ENCODE measurements at regions not wholly inside any gene's neighbourhood (a gene's known extent, or its start where the extent isn't known, plus 50 kb on each side); places are given as distances from the start of the nearest gene placed in this dataset.

GRCh38 chr4:62191451-62192240 is 991.5 kb downstream of the ADGRL3 start:
- H3K27ac Mint-ChIP-seq, result no peak overlapping the region
- peaks cover 0 to 1% (median 0%) of the 10 kb centered on the region in 3 donors for H3K4me1 Mint-ChIP-seq
- H3K4me3 Mint-ChIP-seq, result no peak overlapping the region
- H3K9me3 Mint-ChIP-seq, result peaks cover 4 to 21% (median 4%) of the 10 kb centered on the region in 3 donors
- H3K27me3 Mint-ChIP-seq, result no peaks in the 10 kb centered on the region
- H3K36me3 Mint-ChIP-seq, result peaks cover 2% of the 10 kb centered on the region

GRCh38 chr4:62170235-62170634 is 970.1 kb downstream of the ADGRL3 start:
- Mint-ChIP-seq H3K4me3 (no peak overlapping the region), H3K4me1 (no peaks in the 10 kb centered on the region), H3K9me3 (peaks cover 2 to 16% (median 4%) of the 10 kb centered on the region in 3 donors), H3K36me3 (no peaks in the 10 kb centered on the region), H3K27me3 (no peaks in the 10 kb centered on the region), H3K27ac (no peak overlapping the region)

GRCh38 chr4:62168681-62169080 is 968.6 kb downstream of the ADGRL3 start:
- H3K27me3 Mint-ChIP-seq, result no peaks in the 10 kb centered on the region
- no peak overlapping the region for H3K4me3 Mint-ChIP-seq
- no peaks in the 10 kb centered on the region for H3K36me3 Mint-ChIP-seq
- no peak overlapping the region for H3K27ac Mint-ChIP-seq
- no peaks in the 10 kb centered on the region for H3K4me1 Mint-ChIP-seq
- peaks cover 2 to 17% (median 4%) of the 10 kb centered on the region in 3 donors for H3K9me3 Mint-ChIP-seq

- Mint-ChIP-seq H3K27me3 (no peaks in the 10 kb centered on the region), H3K36me3 (no peaks in the 10 kb centered on the region), H3K9me3 (peaks cover 2 to 16% (median 8%) of the 10 kb centered on the region in 3 donors), H3K27ac (peak overlapping the region in 1 of 3 donors; percentile 83), H3K4me1 (no peaks in the 10 kb centered on the region), H3K4me3 (no peak overlapping the region)
Observed at GRCh38 chr4:62162606-62163005, 962.5 kb downstream of the ADGRL3 start.

GRCh38 chr4:62161446-62161845 is 961.3 kb downstream of the ADGRL3 start:
- peaks cover 0 to 13% (median 7%) of the 10 kb centered on the region in 3 donors for H3K9me3 Mint-ChIP-seq
- H3K27ac Mint-ChIP-seq, result no peak overlapping the region
- H3K4me3 Mint-ChIP-seq, result no peak overlapping the region
- H3K27me3 Mint-ChIP-seq, result no peaks in the 10 kb centered on the region
- no peaks in the 10 kb centered on the region for H3K4me1 Mint-ChIP-seq
- H3K36me3 Mint-ChIP-seq, result no peaks in the 10 kb centered on the region

- Mint-ChIP-seq H3K4me1 (no peaks in the 10 kb centered on the region), H3K36me3 (no peaks in the 10 kb centered on the region), H3K4me3 (no peak overlapping the region), H3K9me3 (peaks cover 0 to 9% (median 6%) of the 10 kb centered on the region in 3 donors), H3K27me3 (no peaks in the 10 kb centered on the region), H3K27ac (no peak overlapping the region)
Observed at GRCh38 chr4:62159876-62160275, 959.8 kb downstream of the ADGRL3 start.

GRCh38 chr4:62159306-62159705 is 959.2 kb downstream of the ADGRL3 start:
- Mint-ChIP-seq H3K4me1 (no peaks in the 10 kb centered on the region), H3K4me3 (no peak overlapping the region), H3K27ac (no peak overlapping the region), H3K36me3 (no peaks in the 10 kb centered on the region), H3K9me3 (peaks cover 0 to 9% (median 9%) of the 10 kb centered on the region in 3 donors), H3K27me3 (no peaks in the 10 kb centered on the region)

GRCh38 chr4:62156205-62156604 is 956.1 kb downstream of the ADGRL3 start:
- H3K27ac Mint-ChIP-seq, result no peak overlapping the region
- no peaks in the 10 kb centered on the region for H3K4me1 Mint-ChIP-seq
- H3K36me3 Mint-ChIP-seq, result no peaks in the 10 kb centered on the region
- no peak overlapping the region for H3K4me3 Mint-ChIP-seq
- peaks cover 1 to 13% (median 8%) of the 10 kb centered on the region in 3 donors for H3K9me3 Mint-ChIP-seq
- no peaks in the 10 kb centered on the region for H3K27me3 Mint-ChIP-seq

- Mint-ChIP-seq H3K4me3 (no peak overlapping the region), H3K27ac (no peak overlapping the region), H3K4me1 (no peaks in the 10 kb centered on the region), H3K36me3 (no peaks in the 10 kb centered on the region), H3K9me3 (peaks cover 0 to 17% (median 4%) of the 10 kb centered on the region in 3 donors), H3K27me3 (no peaks in the 10 kb centered on the region)
Observed at GRCh38 chr4:62145276-62145675, 945.1 kb downstream of the ADGRL3 start.

GRCh38 chr4:62144431-62144830 is 944.3 kb downstream of the ADGRL3 start:
- Mint-ChIP-seq H3K4me1 (no peaks in the 10 kb centered on the region), H3K36me3 (no peaks in the 10 kb centered on the region), H3K4me3 (no peak overlapping the region), H3K9me3 (peaks cover 0 to 17% (median 4%) of the 10 kb centered on the region in 3 donors), H3K27me3 (no peaks in the 10 kb centered on the region), H3K27ac (no peak overlapping the region)

GRCh38 chr4:62135565-62136156 is 935.5 kb downstream of the ADGRL3 start:
- Mint-ChIP-seq H3K9me3 (peaks cover 2 to 16% (median 8%) of the 10 kb centered on the region in 3 donors), H3K4me1 (no peaks in the 10 kb centered on the region), H3K36me3 (no peaks in the 10 kb centered on the region), H3K27me3 (no peaks in the 10 kb centered on the region), H3K4me3 (no peak overlapping the region), H3K27ac (no peak overlapping the region)

- Mint-ChIP-seq H3K4me3 (no peak overlapping the region), H3K27me3 (no peaks in the 10 kb centered on the region), H3K36me3 (no peaks in the 10 kb centered on the region), H3K27ac (no peak overlapping the region), H3K4me1 (no peaks in the 10 kb centered on the region), H3K9me3 (peaks cover 2 to 16% (median 8%) of the 10 kb centered on the region in 3 donors)
Observed at GRCh38 chr4:62133977-62134376, 933.9 kb downstream of the ADGRL3 start.

- Mint-ChIP-seq H3K4me1 (no peaks in the 10 kb centered on the region), H3K4me3 (no peak overlapping the region), H3K9me3 (peaks cover 2 to 16% (median 4%) of the 10 kb centered on the region in 3 donors), H3K36me3 (no peaks in the 10 kb centered on the region), H3K27ac (no peak overlapping the region), H3K27me3 (no peaks in the 10 kb centered on the region)
Observed at GRCh38 chr4:62133101-62133897, 933.2 kb downstream of the ADGRL3 start.

GRCh38 chr4:62131049-62131448 is 930.9 kb downstream of the ADGRL3 start:
- Mint-ChIP-seq H3K36me3 (no peaks in the 10 kb centered on the region), H3K27ac (no peak overlapping the region), H3K4me3 (no peak overlapping the region), H3K27me3 (no peaks in the 10 kb centered on the region), H3K9me3 (peaks cover 2 to 23% (median 4%) of the 10 kb centered on the region in 3 donors), H3K4me1 (no peaks in the 10 kb centered on the region)

GRCh38 chr4:62130637-62131036 is 930.5 kb downstream of the ADGRL3 start:
- peaks cover 2 to 21% (median 4%) of the 10 kb centered on the region in 3 donors for H3K9me3 Mint-ChIP-seq
- H3K36me3 Mint-ChIP-seq, result no peaks in the 10 kb centered on the region
- H3K27ac Mint-ChIP-seq, result no peak overlapping the region
- H3K4me3 Mint-ChIP-seq, result no peak overlapping the region
- H3K4me1 Mint-ChIP-seq, result no peaks in the 10 kb centered on the region
- no peaks in the 10 kb centered on the region for H3K27me3 Mint-ChIP-seq
